ENCODE measurements at regions not wholly inside any gene's neighbourhood (a gene's known extent, or its start where the extent isn't known, plus 50 kb on each side); places are given as distances from the start of the nearest gene placed in this dataset.

- H3K4me3 ChIP-seq (ENCODE audit: control insufficient read depth, low read depth, low read length), result no peak overlapping the region
- TF ChIP-seq CTCF (conservative IDR thresholded peaks at IDR 0.05; ENCODE audit: control insufficient read depth, insufficient read depth, low read depth, low read length), result no peak
- no peak for DNase-seq (ENCODE audit: low read depth)
Observed at GRCh38 chr1:18535391-18536210, 54.9 kb downstream of the KLHDC7A start.

- no peak for TF ChIP-seq CTCF (conservative IDR thresholded peaks at IDR 0.05; ENCODE audit: control insufficient read depth, insufficient read depth, low read depth, low read length)
- H3K4me3 ChIP-seq (ENCODE audit: control insufficient read depth, low read depth, low read length), result no peak overlapping the region
- no peak for DNase-seq (ENCODE audit: low read depth)
Observed at GRCh38 chr1:18536356-18536755, 55.6 kb downstream of the KLHDC7A start.

- H3K4me3 ChIP-seq (ENCODE audit: control insufficient read depth, low read depth, low read length), result no peak overlapping the region
- no peak for DNase-seq (ENCODE audit: low read depth)
- TF ChIP-seq CTCF (conservative IDR thresholded peaks at IDR 0.05; ENCODE audit: control insufficient read depth, insufficient read depth, low read depth, low read length), result no peak
Observed at GRCh38 chr1:18536915-18537314, 56.2 kb downstream of the KLHDC7A start.

GRCh38 chr1:18537386-18538306, 56.9 kb downstream of the KLHDC7A start:
- DNase-seq (ENCODE audit: low read depth), result no peak
- H3K4me3 ChIP-seq (ENCODE audit: control insufficient read depth, low read depth, low read length), result no peak overlapping the region
- TF ChIP-seq CTCF (conservative IDR thresholded peaks at IDR 0.05; ENCODE audit: control insufficient read depth, insufficient read depth, low read depth, low read length), result no peak

- no peak overlapping the region for H3K4me3 ChIP-seq (ENCODE audit: control insufficient read depth, low read depth, low read length)
- DNase-seq (ENCODE audit: low read depth), result no peak
- no peak for TF ChIP-seq CTCF (conservative IDR thresholded peaks at IDR 0.05; ENCODE audit: control insufficient read depth, insufficient read depth, low read depth, low read length)
Observed at GRCh38 chr1:18539171-18539570, 58.4 kb downstream of the KLHDC7A start.

- TF ChIP-seq CTCF (conservative IDR thresholded peaks at IDR 0.05; ENCODE audit: control insufficient read depth, insufficient read depth, low read depth, low read length), result no peak
- no peak for DNase-seq (ENCODE audit: low read depth)
- H3K4me3 ChIP-seq (ENCODE audit: control insufficient read depth, low read depth, low read length), result no peak overlapping the region
Observed at GRCh38 chr1:18540136-18540765, 59.5 kb downstream of the KLHDC7A start.
